Ishikawa (cell line): ENCODE measurements at regions not wholly inside any gene's neighbourhood (a gene's known extent, or its start where the extent isn't known, plus 50 kb on each side); places are given as distances from the start of the nearest gene placed in this dataset.

Experiments used
- CEBPB ChIP-seq: IDR thresholded peaks from 2 replicates; pipeline ENCODE4 v1.6.1; 2012
- CREB1 ChIP-seq: IDR thresholded peaks from 2 replicates; pipeline ENCODE4 v1.6.1; 2012; ENCODE audit warnings: low read depth
- RAD21 ChIP-seq: IDR thresholded peaks from 2 replicates; pipeline ENCODE4 v1.6.1; 2012; ENCODE audit warnings: low read depth
- TF ChIP-seq, protein P1 (sequence below): IDR thresholded peaks from 2 replicates; pipeline ENCODE4 v1.6.1; 2012
- TF ChIP-seq, protein P2 (sequence below): IDR thresholded peaks from 2 replicates; pipeline ENCODE4 v1.6.1; 2012

DNA sequence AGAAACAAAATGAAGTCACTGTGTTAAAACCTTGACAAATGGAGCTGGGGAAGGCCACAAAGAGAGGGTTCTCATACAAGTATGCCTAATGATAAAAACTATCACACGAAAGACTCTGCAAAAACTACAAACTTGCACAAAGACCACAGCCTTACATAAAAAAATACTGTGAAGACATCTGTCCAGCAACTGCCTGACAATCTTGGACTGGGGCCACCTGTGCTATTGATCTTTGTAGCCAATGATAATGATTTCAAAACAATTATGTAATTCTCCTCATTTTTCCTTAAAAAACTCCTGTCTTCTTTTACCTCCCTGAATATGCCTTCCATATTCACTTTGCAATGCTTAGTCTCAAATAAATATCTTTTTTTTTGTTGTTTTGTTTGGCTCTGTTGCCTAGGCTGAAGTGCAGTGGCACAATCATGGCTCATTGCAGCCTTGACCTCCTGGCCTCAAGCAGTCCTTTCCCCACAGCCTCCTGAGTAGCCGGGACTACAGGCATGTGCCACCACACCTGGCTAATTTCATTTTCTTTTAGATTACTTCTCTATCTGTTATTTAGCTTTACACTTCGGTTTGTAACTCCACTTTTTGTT is 79.4 kb upstream of the RHOU start:
- TF ChIP-seq, protein P1, sequence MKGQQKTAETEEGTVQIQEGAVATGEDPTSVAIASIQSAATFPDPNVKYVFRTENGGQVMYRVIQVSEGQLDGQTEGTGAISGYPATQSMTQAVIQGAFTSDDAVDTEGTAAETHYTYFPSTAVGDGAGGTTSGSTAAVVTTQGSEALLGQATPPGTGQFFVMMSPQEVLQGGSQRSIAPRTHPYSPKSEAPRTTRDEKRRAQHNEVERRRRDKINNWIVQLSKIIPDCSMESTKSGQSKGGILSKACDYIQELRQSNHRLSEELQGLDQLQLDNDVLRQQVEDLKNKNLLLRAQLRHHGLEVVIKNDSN = no peak
- TF ChIP-seq CREB1 = no peak
- TF ChIP-seq RAD21 = no peak
- TF ChIP-seq, protein P2, sequence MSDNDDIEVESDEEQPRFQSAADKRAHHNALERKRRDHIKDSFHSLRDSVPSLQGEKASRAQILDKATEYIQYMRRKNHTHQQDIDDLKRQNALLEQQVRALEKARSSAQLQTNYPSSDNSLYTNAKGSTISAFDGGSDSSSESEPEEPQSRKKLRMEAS = no peak
- no peak for TF ChIP-seq CEBPB
